Hepatocyte (in vitro differentiated cells): ENCODE measurements at regions not wholly inside any gene's neighbourhood (a gene's known extent, or its start where the extent isn't known, plus 50 kb on each side); places are given as distances from the start of the nearest gene placed in this dataset.

Experiments used
- DNase-seq: peaks from one replicate; pipeline ENCODE4 v3.0.0-alpha.2; 2016; ENCODE audit warnings: low spot score
- H2AFZ ChIP-seq: fragments of 200-600 bp; sonication (generic); 2 replicates; pipeline ENCODE4 v1.6.0; 2016; ENCODE audit warnings: antibody characterized with exemption, mild to moderate bottlenecking
- H3K27ac ChIP-seq: fragments of 200-600 bp; sonication (generic); 2 replicates; pipeline ENCODE4 v1.5.1; 2016; ENCODE audit warnings: mild to moderate bottlenecking
- H3K27me3 ChIP-seq: fragments of 200-600 bp; sonication (generic); 2 replicates; pipeline ENCODE4 v1.6.1; 2016
- H3K36me3 ChIP-seq: fragments of 200-600 bp; sonication (generic); replicated peaks from 2 replicates; pipeline ENCODE4 v1.5.1; 2016; ENCODE audit warnings: low read depth; ENCODE audit not compliant: insufficient read depth
- H3K4me1 ChIP-seq: fragments of 200-600 bp; sonication (generic); 2 replicates; pipeline ENCODE4 v1.5.1; 2016; ENCODE audit warnings: mild to moderate bottlenecking, moderate library complexity; ENCODE audit not compliant: insufficient read depth
- H3K4me2 ChIP-seq: fragments of 200-600 bp; sonication (generic); 2 replicates; pipeline ENCODE4 v1.6.0; 2016
- H3K4me3 ChIP-seq: fragments of 200-600 bp; sonication (generic); 2 replicates; pipeline ENCODE4 v1.5.1; 2016; ENCODE audit warnings: mild to moderate bottlenecking
- H3K79me2 ChIP-seq: fragments of 200-600 bp; sonication (generic); 2 replicates; pipeline ENCODE4 v1.6.0; 2017; ENCODE audit warnings: mild to moderate bottlenecking
- H3K9me2 ChIP-seq: fragments of 200-600 bp; sonication (generic); replicated peaks from 2 replicates; pipeline ENCODE4 v1.6.0; 2017; ENCODE audit warnings: mild to moderate bottlenecking; ENCODE audit not compliant: insufficient read depth
- H3K9me3 ChIP-seq: fragments of 200-600 bp; sonication (generic); 2 replicates; pipeline ENCODE4 v1.5.1; 2016; ENCODE audit warnings: low read depth, mild to moderate bottlenecking
- H4K20me1 ChIP-seq: fragments of 200-600 bp; sonication (generic); 2 replicates; pipeline ENCODE4 v1.6.0; 2016; ENCODE audit warnings: mild to moderate bottlenecking; ENCODE audit not compliant: insufficient read depth, poor library complexity, severe bottlenecking
- EZH2 ChIP-seq: fragments of 200-600 bp; sonication (generic); IDR thresholded peaks from 2 replicates; pipeline ENCODE4 v1.6.1; 2016; ENCODE audit warnings: antibody characterized with exemption, mild to moderate bottlenecking, borderline replicate concordance
- EZH2phosphoT487 ChIP-seq: fragments of 200-600 bp; sonication (generic); IDR thresholded peaks from one replicate; pipeline ENCODE4 v1.6.1; 2018; ENCODE audit warnings: antibody characterized with exemption, mild to moderate bottlenecking, low read depth, moderate library complexity; ENCODE audit not compliant: unreplicated experiment, severe bottlenecking
- WGBS: methylation state at CpG from one replicate; pipeline ENCODE4 v1.1.6; 2016; ENCODE audit warnings: low lambda C conversion rate; ENCODE audit errors: missing lambda C conversion rate; 5-methylcytosine and 5-hydroxymethylcytosine counted together
- TF ChIP-seq, protein P1 (sequence below): fragments of 200-600 bp; sonication (generic); IDR thresholded peaks from 2 replicates; pipeline ENCODE4 v1.5.1; 2016; ENCODE audit warnings: antibody characterized with exemption, mild to moderate bottlenecking; ENCODE audit not compliant: poor library complexity

DNA sequence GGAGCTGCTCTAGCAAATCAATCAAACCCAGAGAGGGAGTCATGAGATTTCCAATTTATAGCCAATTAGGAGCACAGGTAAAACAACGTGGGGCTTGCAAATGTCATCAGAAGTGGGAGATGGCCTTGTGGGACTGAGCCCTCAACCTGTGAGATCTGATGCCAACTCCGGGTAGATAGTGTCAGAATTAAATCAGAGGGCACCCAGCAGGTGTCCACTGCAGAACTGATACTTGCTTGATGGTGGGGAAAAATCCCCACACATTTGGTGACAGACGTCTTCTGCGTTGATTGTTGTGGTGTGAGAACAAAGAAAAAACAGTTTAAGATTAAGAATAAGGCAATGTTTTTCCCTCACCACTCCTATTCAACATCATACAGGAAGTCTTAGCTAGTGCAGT, 1402.8 kb downstream of the RAPGEF2 start:
- Histone ChIP-seq H3K9me2 (no peaks in the 10 kb centered on the region), H3K79me2 (no peaks in the 10 kb centered on the region), H3K4me2 (no peak overlapping the region), H3K4me1 (no peaks in the 10 kb centered on the region), H3K27ac (no peak overlapping the region), H2AFZ (no peak overlapping the region), H4K20me1 (no peaks in the 10 kb centered on the region), H3K4me3 (no peak overlapping the region), H3K27me3 (no peaks in the 10 kb centered on the region), H3K9me3 (no peaks in the 10 kb centered on the region), H3K36me3 (no peaks in the 10 kb centered on the region)
- WGBS = 73% methylated on average over 4 of the region's 4 CpGs
- DNase-seq = no peak
- TF ChIP-seq, protein P1, sequence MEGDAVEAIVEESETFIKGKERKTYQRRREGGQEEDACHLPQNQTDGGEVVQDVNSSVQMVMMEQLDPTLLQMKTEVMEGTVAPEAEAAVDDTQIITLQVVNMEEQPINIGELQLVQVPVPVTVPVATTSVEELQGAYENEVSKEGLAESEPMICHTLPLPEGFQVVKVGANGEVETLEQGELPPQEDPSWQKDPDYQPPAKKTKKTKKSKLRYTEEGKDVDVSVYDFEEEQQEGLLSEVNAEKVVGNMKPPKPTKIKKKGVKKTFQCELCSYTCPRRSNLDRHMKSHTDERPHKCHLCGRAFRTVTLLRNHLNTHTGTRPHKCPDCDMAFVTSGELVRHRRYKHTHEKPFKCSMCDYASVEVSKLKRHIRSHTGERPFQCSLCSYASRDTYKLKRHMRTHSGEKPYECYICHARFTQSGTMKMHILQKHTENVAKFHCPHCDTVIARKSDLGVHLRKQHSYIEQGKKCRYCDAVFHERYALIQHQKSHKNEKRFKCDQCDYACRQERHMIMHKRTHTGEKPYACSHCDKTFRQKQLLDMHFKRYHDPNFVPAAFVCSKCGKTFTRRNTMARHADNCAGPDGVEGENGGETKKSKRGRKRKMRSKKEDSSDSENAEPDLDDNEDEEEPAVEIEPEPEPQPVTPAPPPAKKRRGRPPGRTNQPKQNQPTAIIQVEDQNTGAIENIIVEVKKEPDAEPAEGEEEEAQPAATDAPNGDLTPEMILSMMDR = no peak
- TF ChIP-seq EZH2phosphoT487 (no peak), EZH2 (no peak)

DNA sequence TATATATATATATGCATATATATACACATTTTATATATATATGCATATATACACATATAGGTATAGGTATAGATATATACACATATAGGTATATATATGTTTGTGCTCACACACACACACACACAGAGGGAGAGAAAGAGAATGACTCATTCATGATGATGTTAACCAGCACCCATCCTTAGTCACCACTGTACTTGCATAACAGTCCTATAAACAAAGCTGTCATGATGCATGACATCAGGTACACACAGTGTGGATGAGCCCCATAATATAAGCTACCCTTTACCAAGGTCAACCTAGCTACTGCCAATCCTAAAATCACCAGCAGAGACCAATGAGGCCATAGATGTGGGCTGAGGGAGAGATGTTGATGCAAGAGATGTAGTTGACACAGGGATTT, 1408.0 kb downstream of the RAPGEF2 start:
- H3K36me3 ChIP-seq = no peaks in the 10 kb centered on the region
- H3K9me3 ChIP-seq = no peaks in the 10 kb centered on the region
- H3K4me3 ChIP-seq = no peak overlapping the region
- no peak for DNase-seq
- no peak overlapping the region for H2AFZ ChIP-seq
- no peaks in the 10 kb centered on the region for H3K27me3 ChIP-seq
- H3K4me2 ChIP-seq = no peak overlapping the region
- H3K4me1 ChIP-seq = no peaks in the 10 kb centered on the region
- no peak overlapping the region for H3K27ac ChIP-seq
- no peaks in the 10 kb centered on the region for H3K79me2 ChIP-seq
- H3K9me2 ChIP-seq = no peaks in the 10 kb centered on the region
- TF ChIP-seq, protein P1 = no peak
- no peak for TF ChIP-seq EZH2
- no peak for TF ChIP-seq EZH2phosphoT487
- no peaks in the 10 kb centered on the region for H4K20me1 ChIP-seq

DNA sequence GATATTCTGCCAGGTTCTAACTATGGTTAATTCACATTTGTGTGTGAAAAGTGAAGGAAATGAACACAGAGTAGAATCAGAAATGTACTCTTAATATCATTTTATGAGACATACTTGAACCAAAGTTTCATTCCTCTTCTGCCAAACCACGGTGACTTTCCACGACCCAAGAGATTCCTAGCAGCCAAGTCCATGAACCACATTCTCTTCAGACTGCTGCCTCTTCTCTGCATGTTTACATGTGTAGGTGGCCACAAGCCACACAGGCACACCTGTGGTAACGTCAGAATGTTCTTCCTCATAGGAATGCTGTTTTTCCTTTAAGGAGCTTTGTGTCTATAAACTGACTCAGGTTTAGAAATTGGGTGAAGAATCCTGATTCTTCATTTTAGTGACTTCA, 1411.2 kb downstream of the RAPGEF2 start:
- Histone ChIP-seq H2AFZ (no peak overlapping the region), H3K27ac (no peak overlapping the region), H4K20me1 (no peaks in the 10 kb centered on the region), H3K9me2 (no peaks in the 10 kb centered on the region), H3K9me3 (no peaks in the 10 kb centered on the region), H3K4me3 (no peak overlapping the region), H3K4me2 (no peak overlapping the region), H3K27me3 (no peaks in the 10 kb centered on the region), H3K4me1 (no peaks in the 10 kb centered on the region), H3K36me3 (no peaks in the 10 kb centered on the region), H3K79me2 (no peaks in the 10 kb centered on the region)
- TF ChIP-seq, protein P1 = no peak
- no peak for TF ChIP-seq EZH2
- no peak for TF ChIP-seq EZH2phosphoT487
- DNase-seq = no peak
- 77% methylated on average over 3 of the region's 3 CpGs for WGBS

DNA sequence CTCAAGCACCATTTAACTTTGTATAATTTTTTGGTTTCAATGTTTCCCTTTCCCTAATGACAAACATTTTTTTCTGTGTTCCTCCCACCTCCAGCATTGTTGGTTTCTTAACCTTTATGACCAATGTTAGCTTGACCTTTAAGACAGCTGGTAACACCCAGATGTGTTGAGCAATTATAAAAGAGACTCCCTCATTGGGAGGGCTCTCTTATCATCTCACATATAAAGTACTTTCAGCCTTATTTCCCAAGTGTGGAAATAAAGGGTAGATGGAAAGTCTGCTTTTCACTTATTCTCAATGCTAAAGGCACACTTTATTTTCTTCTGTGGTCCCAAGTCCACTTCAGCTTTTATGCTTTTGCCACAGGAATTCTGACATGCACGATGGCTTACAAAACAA, 1420.4 kb downstream of the RAPGEF2 start:
- Histone ChIP-seq H4K20me1 (no peaks in the 10 kb centered on the region), H3K4me2 (no peak overlapping the region), H3K9me3 (no peaks in the 10 kb centered on the region), H3K27ac (no peak overlapping the region), H3K4me1 (no peaks in the 10 kb centered on the region), H3K36me3 (no peaks in the 10 kb centered on the region), H3K27me3 (no peaks in the 10 kb centered on the region), H3K9me2 (no peaks in the 10 kb centered on the region), H2AFZ (no peak overlapping the region), H3K4me3 (no peak overlapping the region), H3K79me2 (no peaks in the 10 kb centered on the region)
- DNase-seq = no peak
- TF ChIP-seq, protein P1 = no peak
- TF ChIP-seq EZH2phosphoT487 (no peak), EZH2 (no peak)
- WGBS = 55% methylated on average over 1 of the region's 1 CpG
